H1 (cell line): ENCODE measurements at regions not wholly inside any gene's neighbourhood (a gene's known extent, or its start where the extent isn't known, plus 50 kb on each side); places are given as distances from the start of the nearest gene placed in this dataset.

ENCODE experiments used
- CBX5 ChIP-seq: fragments of 300-800, 300-1000 bp; sonication (generic); IDR thresholded peaks from 2 replicates; pipeline ENCODE4 v1.7.1; 2016; ENCODE audit warnings: antibody characterized with exemption, low read length, low read depth
- CTCF ChIP-seq, 3 experiments: IDR thresholded peaks; 1 replicate in 2 of 3; 2 replicates in 1 of 3; pipeline versions ENCODE4 v1.5.1 to v1.6.1; 2011; ENCODE audit warnings: low read length in 3 of 3, mild to moderate bottlenecking in 3 of 3, inconsistent platforms in 2 of 3, low read depth in 1 of 3, moderate library complexity in 1 of 3; ENCODE audit not compliant: insufficient read depth in 1 of 3; ENCODE audit errors: control extremely low read depth in 1 of 3
- EP300 ChIP-seq, 2 experiments: IDR thresholded peaks; 1 replicate in 1 of 2; 2 replicates in 1 of 2; pipeline ENCODE4 v1.6.1; 2011 to 2012; ENCODE audit warnings: low read depth in 2 of 2, low read length in 2 of 2, mild to moderate bottlenecking in 2 of 2, borderline replicate concordance in 1 of 2, inconsistent platforms in 1 of 2, moderate library complexity in 1 of 2
- GABPA ChIP-seq: IDR thresholded peaks from 2 replicates; pipeline ENCODE4 v1.6.1; 2011; ENCODE audit warnings: mild to moderate bottlenecking, low read length, moderate library complexity, borderline replicate concordance; ENCODE audit not compliant: insufficient read depth
- JUN ChIP-seq: IDR thresholded peaks from 2 replicates; pipeline ENCODE4 v1.6.1; 2011; ENCODE audit warnings: low read depth, mild to moderate bottlenecking, improper control_type of control experiment, low read length
- POLR2A ChIP-seq, 2 experiments: IDR thresholded peaks; 1 replicate in 1 of 2; 2 replicates in 1 of 2; pipeline ENCODE4 v1.6.1; 2011; ENCODE audit warnings: low read depth in 2 of 2, low read length in 2 of 2, mild to moderate bottlenecking in 2 of 2; ENCODE audit errors: control extremely low read depth in 1 of 2
- POLR2AphosphoS5 ChIP-seq: IDR thresholded peaks from 2 replicates; pipeline ENCODE4 v1.6.1; 2011; ENCODE audit warnings: low read depth, low read length
- RBBP5 ChIP-seq: IDR thresholded peaks from 2 replicates; pipeline ENCODE4 v1.7.1; 2012; ENCODE audit warnings: low read depth, mild to moderate bottlenecking, inconsistent platforms, low read length, moderate library complexity, borderline replicate concordance
- RFX5 ChIP-seq: IDR thresholded peaks from 2 replicates; pipeline ENCODE4 v1.6.1; 2011; ENCODE audit warnings: low read depth, low read length, improper control_type of control experiment, borderline replicate concordance
- RXRA ChIP-seq: IDR thresholded peaks from 2 replicates; pipeline ENCODE4 v1.6.1; 2011; ENCODE audit warnings: low read depth, mild to moderate bottlenecking, low read length, moderate library complexity; ENCODE audit not compliant: insufficient read depth
- SRF ChIP-seq: IDR thresholded peaks from 2 replicates; pipeline ENCODE4 v1.6.1; 2011; ENCODE audit warnings: mild to moderate bottlenecking, low read depth, low read length, moderate library complexity
- TAF1 ChIP-seq: IDR thresholded peaks from 2 replicates; pipeline ENCODE4 v1.6.1; 2011; ENCODE audit warnings: mild to moderate bottlenecking, low read depth, low read length
- TAF7 ChIP-seq: optimal IDR thresholded peaks from 2 replicates; pipeline ENCODE3; 2011; ENCODE audit warnings: low read depth, mild to moderate bottlenecking, inconsistent platforms, low read length, moderate library complexity, borderline replicate concordance
- TBP ChIP-seq: IDR thresholded peaks from 2 replicates; pipeline ENCODE4 v1.6.1; 2011; ENCODE audit warnings: low read depth, low read length, improper control_type of control experiment

GRCh38 chr2:228369400-228370031 lies 188.0 kb upstream of the SPHKAP start:
- TF ChIP-seq POLR2A (IDR thresholded peaks at IDR 0.05; ENCODE audit: control extremely low read depth in 1 of 2, low read depth in 2 of 2, low read length in 2 of 2) (no peak), RFX5 (no peak), CTCF (IDR thresholded peaks at IDR 0.05; ENCODE audit: control extremely low read depth in 1 of 3, insufficient read depth in 1 of 3, low read depth in 1 of 3, low read length in 3 of 3) (no peak), TAF1 (no peak), RXRA (no peak), POLR2AphosphoS5 (no peak), GABPA (no peak), JUN (no peak), EP300 (IDR thresholded peaks at IDR 0.05; ENCODE audit: borderline replicate concordance in 1 of 2, low read depth in 2 of 2, low read length in 2 of 2) (no peak), RBBP5 (no peak), SRF (no peak), TAF7 (no peak), TBP (no peak), CBX5 (no peak)
